GM19351 (cell line): ENCODE measurements at regions not wholly inside any gene's neighbourhood (a gene's known extent, or its start where the extent isn't known, plus 50 kb on each side); places are given as distances from the start of the nearest gene placed in this dataset.
"Not testable (repeated sequence)": the region's sequence is repeated elsewhere in the genome, so short reads cannot be mapped to it uniquely, and the experiment has no call there.

Experiments
- ATAC-seq: cut with Tn5 transposase; IDR thresholded peaks from one replicate; pipeline ENCODE4 v1.9.1; 2021; ENCODE audit warnings: mild to moderate bottlenecking, moderate library complexity; ENCODE audit not compliant: unreplicated experiment

- ATAC-seq: no peak
These were observed 110.8 kb downstream of the RFPL4B start for GRCh38 chr6:112457886-112458285.

- no peak for ATAC-seq
These were observed 112.7 kb downstream of the RFPL4B start for GRCh38 chr6:112459758-112460304.

GRCh38 chr6:112464901-112465665 is 118.0 kb downstream of the RFPL4B start:
- ATAC-seq: no peak

GRCh38 chr6:112466373-112467151 is 119.4 kb downstream of the RFPL4B start:
- peak; percentile 94 for ATAC-seq

GRCh38 chr6:112468359-112468758 is 121.2 kb downstream of the RFPL4B start:
- no peak for ATAC-seq

- no peak for ATAC-seq
These were observed 122.2 kb downstream of the RFPL4B start for GRCh38 chr6:112469306-112469705.

- no peak for ATAC-seq
These were observed 123.2 kb downstream of the RFPL4B start for GRCh38 chr6:112470376-112470775.

- no peak for ATAC-seq
These were observed 123.8 kb downstream of the RFPL4B start for GRCh38 chr6:112470950-112471349.

GRCh38 chr6:112475083-112475482 is 128.0 kb downstream of the RFPL4B start:
- no peak for ATAC-seq

GRCh38 chr6:112477125-112477524 is 130.0 kb downstream of the RFPL4B start:
- no peak for ATAC-seq

- no peak for ATAC-seq
These were observed 130.9 kb downstream of the RFPL4B start for GRCh38 chr6:112478036-112478435.

GRCh38 chr6:112479975-112480374 is 132.8 kb downstream of the RFPL4B start:
- ATAC-seq: not testable (repeated sequence)

GRCh38 chr6:112480553-112480952 is 133.4 kb downstream of the RFPL4B start:
- ATAC-seq: no peak

- ATAC-seq: no peak
These were observed 134.1 kb downstream of the RFPL4B start for GRCh38 chr6:112481211-112481610.

- no peak for ATAC-seq
These were observed 135.2 kb downstream of the RFPL4B start for GRCh38 chr6:112482373-112482772.

GRCh38 chr6:112485120-112485826 is 138.1 kb downstream of the RFPL4B start:
- no peak for ATAC-seq

- no peak for ATAC-seq
These were observed 138.7 kb downstream of the RFPL4B start for GRCh38 chr6:112485827-112486212.

GRCh38 chr6:112486454-112486853 is 139.3 kb downstream of the RFPL4B start:
- ATAC-seq: no peak

GRCh38 chr6:112488238-112488637 is 141.1 kb downstream of the RFPL4B start:
- ATAC-seq: no peak

GRCh38 chr6:112501705-112502104 is 154.6 kb downstream of the RFPL4B start:
- no peak for ATAC-seq

GRCh38 chr6:112502351-112503090 is 155.4 kb downstream of the RFPL4B start:
- no peak for ATAC-seq
